Spleen (tissue), 7 donors: ENCODE measurements at regions not wholly inside any gene's neighbourhood (a gene's known extent, or its start where the extent isn't known, plus 50 kb on each side); places are given as distances from the start of the nearest gene placed in this dataset.
"Not testable (repeated sequence)": the region's sequence is repeated elsewhere in the genome, so short reads cannot be mapped to it uniquely, and the experiment has no call there.

Source experiments
- CTCF ChIP-seq, 11 experiments: fragments of 200-600 bp in 7 of 11; fragments of 450-650 bp in 4 of 11; sonication (generic) in 4 of 11; IDR thresholded peaks in 8 of 11; conservative IDR thresholded peaks in 3 of 11; 1 replicate in 7 of 11; 2 replicates in 4 of 11; pipeline versions ENCODE4 v1.4.0 to v1.8.0; 2016 to 2021; ENCODE audit warnings: antibody characterized with exemption in 11 of 11, inconsistent platforms in 4 of 11, mild to moderate bottlenecking in 1 of 11
- POLR2A ChIP-seq, 3 donors: fragments of 450-650 bp; IDR thresholded peaks; one replicate each; pipeline ENCODE4 v1.5.1; 2017; ENCODE audit warnings: antibody characterized with exemption in 3 of 3, mild to moderate bottlenecking in 1 of 3
- donor health status: DM: no; HTN: no; CAD: no; lungs with moderate emphysema.
- donor health status: DM: no; HTN: no; CAD: no.
- donor health status: DM: no; HTN: no; CAD: no.

GRCh38 chr2:222765883-222766282 is 94.4 kb downstream of the MOGAT1 start:
- TF ChIP-seq CTCF (IDR thresholded peaks at IDR 0.05 in 8 of 11, conservative IDR thresholded peaks at IDR 0.05 in 3 of 11); POLR2A (IDR thresholded peaks at IDR 0.05): not testable (repeated sequence)
